ENCODE measurements at regions not wholly inside any gene's neighbourhood (a gene's known extent, or its start where the extent isn't known, plus 50 kb on each side); places are given as distances from the start of the nearest gene placed in this dataset.

GRCh38 chr1:56072310-56072709 lies 507.1 kb downstream of the PLPP3 start:
- Histone ChIP-seq H3K9ac (ENCODE audit: insufficient read depth, low read length) (no peak overlapping the region), H3K27ac (ENCODE audit: insufficient read depth, low read length) (no peak overlapping the region), H3K4me1 (ENCODE audit: control insufficient read depth, extremely low read depth, insufficient read depth, low read length) (peaks cover 10% of the 10 kb centered on the region), H3K4me2 (ENCODE audit: extremely low read depth, insufficient read depth, low read length) (no peak overlapping the region), H3K36me3 (ENCODE audit: control insufficient read depth, insufficient read depth, low read length) (no peaks in the 10 kb centered on the region), H2AFZ (ENCODE audit: low read length) (no peak overlapping the region), H3K9me3 (ENCODE audit: control insufficient read depth, insufficient read depth, low read depth, low read length) (no peaks in the 10 kb centered on the region), H3K27me3 (ENCODE audit: control insufficient read depth, insufficient read depth, low read length) (no peaks in the 10 kb centered on the region), H4K20me1 (ENCODE audit: control insufficient read depth, extremely low read depth, insufficient read depth, low read length) (no peaks in the 10 kb centered on the region), H3K4me3 (replicated peaks in 1 of 4; ENCODE audit: control extremely low read depth in 1 of 4, insufficient read depth in 1 of 4, low read depth in 3 of 4, low read length in 4 of 4) (no peak overlapping the region), H3K79me2 (ENCODE audit: control insufficient read depth, insufficient read depth, low read length) (no peaks in the 10 kb centered on the region)
- DNase-seq (ENCODE audit: low read depth in 2 of 2) = no peak
- TF ChIP-seq CTCF (conservative IDR thresholded peaks at IDR 0.05 in 1 of 2, IDR thresholded peaks at IDR 0.05 in 1 of 2; ENCODE audit: low read depth in 1 of 2, low read length in 2 of 2) = no peak
- no peak for TF ChIP-seq EZH2 (IDR thresholded peaks at IDR 0.05; ENCODE audit: low read length, missing control alignments)

- Histone ChIP-seq H3K27me3 (ENCODE audit: control insufficient read depth, insufficient read depth, low read length) (no peaks in the 10 kb centered on the region), H2AFZ (ENCODE audit: low read length) (no peak overlapping the region), H3K36me3 (ENCODE audit: control insufficient read depth, insufficient read depth, low read length) (no peaks in the 10 kb centered on the region), H3K4me1 (ENCODE audit: control insufficient read depth, extremely low read depth, insufficient read depth, low read length) (peaks cover 10% of the 10 kb centered on the region), H3K27ac (ENCODE audit: insufficient read depth, low read length) (no peak overlapping the region), H3K79me2 (ENCODE audit: control insufficient read depth, insufficient read depth, low read length) (no peaks in the 10 kb centered on the region), H4K20me1 (ENCODE audit: control insufficient read depth, extremely low read depth, insufficient read depth, low read length) (no peaks in the 10 kb centered on the region), H3K9ac (ENCODE audit: insufficient read depth, low read length) (no peak overlapping the region), H3K4me2 (ENCODE audit: extremely low read depth, insufficient read depth, low read length) (no peak overlapping the region), H3K9me3 (ENCODE audit: control insufficient read depth, insufficient read depth, low read depth, low read length) (no peaks in the 10 kb centered on the region), H3K4me3 (replicated peaks in 1 of 4; ENCODE audit: control extremely low read depth in 1 of 4, insufficient read depth in 1 of 4, low read depth in 3 of 4, low read length in 4 of 4) (no peak overlapping the region)
- no peak for DNase-seq (ENCODE audit: low read depth in 2 of 2)
- TF ChIP-seq CTCF (conservative IDR thresholded peaks at IDR 0.05 in 1 of 2, IDR thresholded peaks at IDR 0.05 in 1 of 2; ENCODE audit: low read depth in 1 of 2, low read length in 2 of 2) = no peak
- no peak for TF ChIP-seq EZH2 (IDR thresholded peaks at IDR 0.05; ENCODE audit: low read length, missing control alignments)
These were observed 508.0 kb downstream of the PLPP3 start for GRCh38 chr1:56071351-56071750.

GRCh38 chr1:56070601-56071000 lies 508.8 kb downstream of the PLPP3 start:
- no peaks in the 10 kb centered on the region for H4K20me1 ChIP-seq (ENCODE audit: control insufficient read depth, extremely low read depth, insufficient read depth, low read length)
- no peaks in the 10 kb centered on the region for H3K27me3 ChIP-seq (ENCODE audit: control insufficient read depth, insufficient read depth, low read length)
- no peak for TF ChIP-seq EZH2 (IDR thresholded peaks at IDR 0.05; ENCODE audit: low read length, missing control alignments)
- TF ChIP-seq CTCF (conservative IDR thresholded peaks at IDR 0.05 in 1 of 2, IDR thresholded peaks at IDR 0.05 in 1 of 2; ENCODE audit: low read depth in 1 of 2, low read length in 2 of 2) = no peak
- H3K4me1 ChIP-seq (ENCODE audit: control insufficient read depth, extremely low read depth, insufficient read depth, low read length) = peaks cover 10% of the 10 kb centered on the region
- no peak overlapping the region for H3K27ac ChIP-seq (ENCODE audit: insufficient read depth, low read length)
- H2AFZ ChIP-seq (ENCODE audit: low read length) = no peak overlapping the region
- no peaks in the 10 kb centered on the region for H3K79me2 ChIP-seq (ENCODE audit: control insufficient read depth, insufficient read depth, low read length)
- no peak overlapping the region for H3K4me2 ChIP-seq (ENCODE audit: extremely low read depth, insufficient read depth, low read length)
- no peaks in the 10 kb centered on the region for H3K36me3 ChIP-seq (ENCODE audit: control insufficient read depth, insufficient read depth, low read length)
- H3K4me3 ChIP-seq (replicated peaks in 1 of 4; ENCODE audit: control extremely low read depth in 1 of 4, insufficient read depth in 1 of 4, low read depth in 3 of 4, low read length in 4 of 4) = no peak overlapping the region
- DNase-seq (ENCODE audit: low read depth in 2 of 2) = peak; percentile 55 to 86
- no peak overlapping the region for H3K9ac ChIP-seq (ENCODE audit: insufficient read depth, low read length)
- no peaks in the 10 kb centered on the region for H3K9me3 ChIP-seq (ENCODE audit: control insufficient read depth, insufficient read depth, low read depth, low read length)
